GM23338 (cell line): ENCODE measurements at regions not wholly inside any gene's neighbourhood (a gene's known extent, or its start where the extent isn't known, plus 50 kb on each side); places are given as distances from the start of the nearest gene placed in this dataset.

ENCODE experiments used
- EZH2 ChIP-seq: fragments of 200-600 bp; sonication (generic); IDR thresholded peaks from one replicate; pipeline ENCODE4 v1.8.0; 2017; ENCODE audit warnings: antibody characterized with exemption, mild to moderate bottlenecking, low read depth; ENCODE audit not compliant: unreplicated experiment
- EZH2phosphoT487 ChIP-seq: fragments of 200-600 bp; sonication (generic); IDR thresholded peaks from one replicate; pipeline ENCODE4 v1.8.1; 2018; ENCODE audit warnings: antibody characterized with exemption; ENCODE audit not compliant: unreplicated experiment
- POLR2AphosphoS5 ChIP-seq: IDR thresholded peaks from 2 replicates; pipeline ENCODE4 v1.6.1; 2016; ENCODE audit warnings: antibody characterized with exemption, low read depth
- ZNF331 ChIP-seq: fragments of 250-450 bp; sonication (Bioruptor Pico); IDR thresholded peaks from 2 replicates; pipeline ENCODE4 v1.5.0; 2020; ENCODE audit warnings: low read depth, mild to moderate bottlenecking, moderate library complexity
- TF ChIP-seq, protein P1 (sequence below), 2 experiments: fragments of 200-600 bp in 1 of 2; sonication (generic) in 1 of 2; conservative IDR thresholded peaks; 2 replicates each; pipeline versions ENCODE4 v1.5.1 to v1.6.1; 2016 to 2017; ENCODE audit warnings: antibody characterized with exemption in 2 of 2, low read depth in 2 of 2, mild to moderate bottlenecking in 2 of 2, moderate library complexity in 1 of 2
- TF ChIP-seq, protein P2 (sequence below): IDR thresholded peaks from one replicate; pipeline ENCODE4 v1.6.1; 2018; ENCODE audit warnings: antibody characterized with exemption; ENCODE audit not compliant: unreplicated experiment

DNA sequence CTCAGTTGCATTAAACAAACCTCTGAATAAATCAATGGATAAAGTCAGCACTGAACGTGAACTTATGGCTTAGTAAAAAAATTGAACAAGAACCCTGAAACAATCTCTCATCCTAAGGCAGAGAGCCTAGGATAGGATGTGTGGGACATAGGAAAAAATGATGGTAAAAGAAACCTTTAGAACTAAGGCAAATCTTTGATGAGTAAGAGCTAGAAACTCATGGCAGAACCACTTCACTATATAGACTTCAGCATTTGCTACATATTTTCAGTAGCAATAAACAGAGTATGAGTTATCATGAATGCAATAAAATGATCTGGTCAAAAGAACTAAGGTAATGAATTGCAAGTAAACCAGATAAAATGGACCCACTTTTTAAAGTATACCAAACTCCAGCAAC, 725.8 kb upstream of the DPPA4 start:
- TF ChIP-seq, protein P1, sequence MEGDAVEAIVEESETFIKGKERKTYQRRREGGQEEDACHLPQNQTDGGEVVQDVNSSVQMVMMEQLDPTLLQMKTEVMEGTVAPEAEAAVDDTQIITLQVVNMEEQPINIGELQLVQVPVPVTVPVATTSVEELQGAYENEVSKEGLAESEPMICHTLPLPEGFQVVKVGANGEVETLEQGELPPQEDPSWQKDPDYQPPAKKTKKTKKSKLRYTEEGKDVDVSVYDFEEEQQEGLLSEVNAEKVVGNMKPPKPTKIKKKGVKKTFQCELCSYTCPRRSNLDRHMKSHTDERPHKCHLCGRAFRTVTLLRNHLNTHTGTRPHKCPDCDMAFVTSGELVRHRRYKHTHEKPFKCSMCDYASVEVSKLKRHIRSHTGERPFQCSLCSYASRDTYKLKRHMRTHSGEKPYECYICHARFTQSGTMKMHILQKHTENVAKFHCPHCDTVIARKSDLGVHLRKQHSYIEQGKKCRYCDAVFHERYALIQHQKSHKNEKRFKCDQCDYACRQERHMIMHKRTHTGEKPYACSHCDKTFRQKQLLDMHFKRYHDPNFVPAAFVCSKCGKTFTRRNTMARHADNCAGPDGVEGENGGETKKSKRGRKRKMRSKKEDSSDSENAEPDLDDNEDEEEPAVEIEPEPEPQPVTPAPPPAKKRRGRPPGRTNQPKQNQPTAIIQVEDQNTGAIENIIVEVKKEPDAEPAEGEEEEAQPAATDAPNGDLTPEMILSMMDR (conservative IDR thresholded peaks at IDR 0.05; ENCODE audit: low read depth in 2 of 2), result no peak
- TF ChIP-seq EZH2 (no peak), ZNF331 (CRISPR knock-in tag) (no peak), EZH2phosphoT487 (no peak), POLR2AphosphoS5 (no peak)
- TF ChIP-seq, protein P2, sequence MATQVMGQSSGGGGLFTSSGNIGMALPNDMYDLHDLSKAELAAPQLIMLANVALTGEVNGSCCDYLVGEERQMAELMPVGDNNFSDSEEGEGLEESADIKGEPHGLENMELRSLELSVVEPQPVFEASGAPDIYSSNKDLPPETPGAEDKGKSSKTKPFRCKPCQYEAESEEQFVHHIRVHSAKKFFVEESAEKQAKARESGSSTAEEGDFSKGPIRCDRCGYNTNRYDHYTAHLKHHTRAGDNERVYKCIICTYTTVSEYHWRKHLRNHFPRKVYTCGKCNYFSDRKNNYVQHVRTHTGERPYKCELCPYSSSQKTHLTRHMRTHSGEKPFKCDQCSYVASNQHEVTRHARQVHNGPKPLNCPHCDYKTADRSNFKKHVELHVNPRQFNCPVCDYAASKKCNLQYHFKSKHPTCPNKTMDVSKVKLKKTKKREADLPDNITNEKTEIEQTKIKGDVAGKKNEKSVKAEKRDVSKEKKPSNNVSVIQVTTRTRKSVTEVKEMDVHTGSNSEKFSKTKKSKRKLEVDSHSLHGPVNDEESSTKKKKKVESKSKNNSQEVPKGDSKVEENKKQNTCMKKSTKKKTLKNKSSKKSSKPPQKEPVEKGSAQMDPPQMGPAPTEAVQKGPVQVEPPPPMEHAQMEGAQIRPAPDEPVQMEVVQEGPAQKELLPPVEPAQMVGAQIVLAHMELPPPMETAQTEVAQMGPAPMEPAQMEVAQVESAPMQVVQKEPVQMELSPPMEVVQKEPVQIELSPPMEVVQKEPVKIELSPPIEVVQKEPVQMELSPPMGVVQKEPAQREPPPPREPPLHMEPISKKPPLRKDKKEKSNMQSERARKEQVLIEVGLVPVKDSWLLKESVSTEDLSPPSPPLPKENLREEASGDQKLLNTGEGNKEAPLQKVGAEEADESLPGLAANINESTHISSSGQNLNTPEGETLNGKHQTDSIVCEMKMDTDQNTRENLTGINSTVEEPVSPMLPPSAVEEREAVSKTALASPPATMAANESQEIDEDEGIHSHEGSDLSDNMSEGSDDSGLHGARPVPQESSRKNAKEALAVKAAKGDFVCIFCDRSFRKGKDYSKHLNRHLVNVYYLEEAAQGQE, result no peak
